ENCODE measurements at regions not wholly inside any gene's neighbourhood (a gene's known extent, or its start where the extent isn't known, plus 50 kb on each side); places are given as distances from the start of the nearest gene placed in this dataset.

DNA sequence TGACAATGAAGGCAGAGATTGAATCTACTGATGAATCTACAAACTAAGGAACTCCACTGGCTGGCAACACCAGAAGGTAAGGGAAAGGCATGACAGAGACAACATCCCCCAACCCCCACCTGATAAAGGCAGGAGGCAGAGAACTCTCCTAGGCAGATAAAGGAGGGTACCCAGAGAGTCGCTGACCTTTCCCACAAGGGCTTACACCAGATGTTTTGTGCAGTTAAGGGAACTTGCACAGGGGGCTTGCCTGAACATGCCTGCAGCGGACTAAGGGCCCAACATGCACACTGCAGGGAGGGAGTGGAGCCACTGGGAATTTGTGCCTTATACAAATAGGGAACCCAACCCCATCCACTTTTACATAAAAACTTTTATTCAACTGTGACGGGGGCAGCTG is 1996.9 kb upstream of the RAG2 start:
- no peak for DNase-seq (ENCODE audit: insufficient read length)

DNA sequence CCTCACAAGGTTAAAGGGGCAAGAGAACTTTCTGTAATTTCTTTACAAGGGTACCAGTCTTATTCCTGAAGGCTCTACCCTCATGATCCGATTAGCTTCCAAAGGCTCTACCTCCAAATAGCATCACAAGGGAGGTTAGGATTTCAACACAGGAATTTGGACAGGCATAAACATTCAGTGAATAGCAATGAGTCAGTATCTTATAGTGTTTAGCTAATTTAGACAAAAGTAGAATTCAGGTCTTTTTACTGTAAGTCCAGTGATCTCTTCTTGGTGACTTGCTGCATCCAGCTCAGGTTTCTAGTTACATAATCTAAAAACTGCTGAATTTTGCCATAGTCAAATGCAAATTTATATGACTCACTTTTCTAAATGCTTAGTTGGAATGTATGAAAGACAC is 1995.6 kb upstream of the RAG2 start:
- no peak for DNase-seq (ENCODE audit: insufficient read length)
- no peak for FAIRE-seq

More for the DNA sequence above, 1996.9 kb upstream of the RAG2 start:
- no peak for FAIRE-seq
- TF ChIP-seq POLR2AphosphoS5 (IDR thresholded peaks at IDR 0.05; ENCODE audit: low read depth, low read length), result no peak
- TF ChIP-seq POLR2A (IDR thresholded peaks at IDR 0.05; ENCODE audit: low read depth, low read length), result no peak
- TF ChIP-seq TAF1 (IDR thresholded peaks at IDR 0.05; ENCODE audit: borderline replicate concordance, low read depth, low read length), result no peak

DNA sequence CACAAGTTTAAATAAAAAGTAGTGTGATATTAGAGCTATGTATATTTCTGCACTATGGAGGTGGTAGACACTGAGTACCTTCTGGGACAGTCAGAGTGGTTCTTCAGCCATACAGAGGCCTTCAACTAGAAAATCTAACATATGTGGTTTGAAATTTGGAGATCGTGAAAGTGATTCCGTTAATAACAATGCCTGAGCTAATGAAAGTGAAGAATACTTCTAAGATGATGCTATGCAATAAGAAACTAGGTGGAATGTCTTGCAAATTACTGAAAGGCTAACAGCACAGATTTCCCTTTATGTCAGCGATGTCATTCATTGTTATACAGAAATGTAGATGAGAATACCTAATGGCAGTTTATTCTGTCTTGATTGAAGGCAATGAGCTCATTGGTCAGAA is 1984.7 kb upstream of the RAG2 start:
- DNase-seq (ENCODE audit: insufficient read length), result no peak
- TF ChIP-seq POLR2AphosphoS5 (IDR thresholded peaks at IDR 0.05; ENCODE audit: low read depth, low read length) (no peak), POLR2A (IDR thresholded peaks at IDR 0.05; ENCODE audit: low read depth, low read length) (no peak), TAF1 (IDR thresholded peaks at IDR 0.05; ENCODE audit: borderline replicate concordance, low read depth, low read length) (no peak)
- FAIRE-seq, result no peak

More for the DNA sequence above, 1995.6 kb upstream of the RAG2 start:
- TF ChIP-seq POLR2AphosphoS5 (IDR thresholded peaks at IDR 0.05; ENCODE audit: low read depth, low read length), result no peak
- no peak for TF ChIP-seq TAF1 (IDR thresholded peaks at IDR 0.05; ENCODE audit: borderline replicate concordance, low read depth, low read length)
- TF ChIP-seq POLR2A (IDR thresholded peaks at IDR 0.05; ENCODE audit: low read depth, low read length), result no peak

DNA sequence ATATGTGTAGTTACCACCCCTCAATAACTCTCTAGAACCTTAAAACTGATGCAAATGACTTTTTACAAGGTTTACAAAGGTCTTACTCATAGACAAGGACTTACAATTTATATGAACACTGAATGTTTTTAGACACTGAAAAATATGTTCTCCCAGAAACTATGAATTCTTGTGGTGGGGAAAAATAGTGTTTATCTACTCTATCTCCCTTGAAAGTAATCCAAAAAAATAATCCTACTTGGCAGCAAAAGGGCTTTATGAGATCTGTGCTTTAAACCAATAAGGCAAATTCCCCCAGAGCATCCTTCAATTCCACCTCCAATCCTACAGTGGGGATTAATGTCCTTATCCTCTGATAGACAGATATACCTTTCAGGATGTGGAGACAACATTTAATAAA is 1984.1 kb upstream of the RAG2 start:
- FAIRE-seq, result no peak
- DNase-seq (ENCODE audit: insufficient read length), result no peak
- TF ChIP-seq POLR2A (IDR thresholded peaks at IDR 0.05; ENCODE audit: low read depth, low read length) (no peak), POLR2AphosphoS5 (IDR thresholded peaks at IDR 0.05; ENCODE audit: low read depth, low read length) (no peak), TAF1 (IDR thresholded peaks at IDR 0.05; ENCODE audit: borderline replicate concordance, low read depth, low read length) (no peak)

DNA sequence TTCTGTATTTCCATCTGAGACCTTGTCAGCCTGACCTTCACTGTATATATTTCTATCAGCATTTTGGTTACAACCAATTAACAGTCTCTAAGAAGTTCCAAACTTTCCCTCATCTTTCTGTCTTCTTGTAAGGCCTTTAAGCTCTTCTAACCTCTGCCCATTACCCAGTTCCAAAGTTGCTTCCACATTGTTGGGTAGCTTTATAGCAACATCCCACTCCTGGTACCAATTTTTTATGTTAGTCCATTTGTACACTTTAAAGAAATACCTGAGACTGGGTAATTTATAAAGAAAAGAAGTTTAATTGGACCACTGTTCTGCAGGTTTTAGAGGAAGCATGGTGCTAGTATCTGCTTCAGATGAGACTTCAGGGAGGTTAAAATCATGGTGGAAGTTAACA is 1979.7 kb upstream of the RAG2 start:
- FAIRE-seq (no peak), DNase-seq (ENCODE audit: insufficient read length) (no peak)
- TF ChIP-seq POLR2A (IDR thresholded peaks at IDR 0.05; ENCODE audit: low read depth, low read length) (no peak), POLR2AphosphoS5 (IDR thresholded peaks at IDR 0.05; ENCODE audit: low read depth, low read length) (no peak), TAF1 (IDR thresholded peaks at IDR 0.05; ENCODE audit: borderline replicate concordance, low read depth, low read length) (no peak)

DNA sequence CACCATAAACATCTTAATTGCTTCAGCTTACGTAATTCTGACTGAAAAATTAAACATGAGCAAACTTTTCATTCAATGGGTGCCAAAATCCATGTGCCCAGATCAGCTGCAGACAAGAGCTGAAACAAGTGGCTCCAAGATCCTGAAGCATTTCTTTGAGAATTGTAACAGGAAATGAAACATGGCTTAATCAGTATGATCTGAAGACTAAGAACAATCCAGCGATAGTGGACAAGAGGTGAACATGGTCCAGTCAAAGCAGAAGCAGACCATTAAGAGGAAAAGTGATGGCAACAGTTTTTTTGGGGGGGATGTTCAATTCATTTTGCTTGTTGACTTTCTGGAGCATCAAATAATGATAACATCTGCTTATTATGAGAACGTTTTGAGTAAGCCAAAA is 1964.5 kb upstream of the RAG2 start:
- TF ChIP-seq POLR2AphosphoS5 (IDR thresholded peaks at IDR 0.05; ENCODE audit: low read depth, low read length), result no peak
- no peak for TF ChIP-seq POLR2A (IDR thresholded peaks at IDR 0.05; ENCODE audit: low read depth, low read length)
- no peak for TF ChIP-seq TAF1 (IDR thresholded peaks at IDR 0.05; ENCODE audit: borderline replicate concordance, low read depth, low read length)
- FAIRE-seq (no peak), DNase-seq (ENCODE audit: insufficient read length) (no peak)

DNA sequence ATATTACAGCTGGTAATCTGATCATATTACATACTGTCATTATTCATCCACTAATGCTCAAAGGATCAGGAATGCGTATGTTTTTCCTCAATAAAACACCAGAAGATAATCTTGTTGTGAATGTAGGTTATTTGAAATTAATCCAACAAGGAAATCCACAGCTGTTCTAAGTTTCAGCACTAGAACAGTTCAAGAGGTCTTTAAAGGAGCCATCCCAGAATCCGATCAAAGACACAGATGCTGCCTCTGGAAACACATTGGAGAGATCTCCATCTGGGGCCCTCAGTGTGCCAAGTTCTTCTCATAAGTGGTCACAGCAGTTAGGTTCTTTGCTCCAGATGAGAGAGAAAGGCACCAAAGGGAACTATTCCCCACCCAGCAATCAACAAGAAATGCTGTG is 1955.1 kb upstream of the RAG2 start:
- no peak for DNase-seq (ENCODE audit: insufficient read length)
- FAIRE-seq, result no peak

DNA sequence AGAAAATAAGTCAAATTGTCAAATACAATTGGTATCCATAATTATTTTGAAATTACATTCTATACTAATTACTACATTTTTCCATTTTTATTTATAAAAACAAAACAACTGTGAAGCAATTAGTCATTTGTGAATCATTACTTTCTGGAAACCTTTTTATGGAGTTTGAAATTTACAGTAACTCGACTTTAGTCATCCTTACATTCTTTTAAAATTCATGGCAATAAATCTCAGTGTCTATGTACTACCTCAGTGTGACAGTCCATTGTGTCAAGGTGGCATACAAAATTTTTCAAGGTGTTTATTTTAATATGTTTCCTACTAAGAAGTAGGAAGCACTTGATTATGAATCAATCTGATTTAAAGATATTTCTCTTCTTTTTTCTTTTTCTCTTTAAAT is 1949.4 kb upstream of the RAG2 start:
- FAIRE-seq (no peak), DNase-seq (ENCODE audit: insufficient read length) (no peak)
- TF ChIP-seq TAF1 (IDR thresholded peaks at IDR 0.05; ENCODE audit: borderline replicate concordance, low read depth, low read length), result no peak

More for the DNA sequence above, 1955.1 kb upstream of the RAG2 start:
- TF ChIP-seq POLR2AphosphoS5 (IDR thresholded peaks at IDR 0.05; ENCODE audit: low read depth, low read length) (no peak), TAF1 (IDR thresholded peaks at IDR 0.05; ENCODE audit: borderline replicate concordance, low read depth, low read length) (no peak), POLR2A (IDR thresholded peaks at IDR 0.05; ENCODE audit: low read depth, low read length) (no peak)

DNA sequence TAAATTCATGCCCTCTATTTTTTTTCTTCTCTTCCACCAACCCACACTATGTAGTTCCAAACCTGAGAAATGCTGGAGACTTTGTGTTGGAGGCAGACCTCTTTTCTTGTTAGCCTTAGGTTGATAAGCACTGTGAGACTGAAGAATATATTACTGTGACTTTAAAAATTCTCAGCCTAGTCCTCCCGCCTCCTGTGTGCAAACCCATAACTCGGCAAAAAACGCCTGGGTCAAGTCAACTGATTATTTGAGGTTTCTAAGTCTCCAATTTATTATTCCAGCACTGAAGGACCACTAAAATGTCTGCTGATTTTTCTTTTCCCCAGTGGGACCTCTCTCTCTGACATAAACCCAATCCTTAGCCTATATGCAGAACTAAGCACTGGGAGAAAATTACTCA is 1946.0 kb upstream of the RAG2 start:
- DNase-seq (ENCODE audit: insufficient read length) (no peak), FAIRE-seq (no peak)
- TF ChIP-seq POLR2AphosphoS5 (IDR thresholded peaks at IDR 0.05; ENCODE audit: low read depth, low read length) (no peak), TAF1 (IDR thresholded peaks at IDR 0.05; ENCODE audit: borderline replicate concordance, low read depth, low read length) (no peak), POLR2A (IDR thresholded peaks at IDR 0.05; ENCODE audit: low read depth, low read length) (no peak)

DNA sequence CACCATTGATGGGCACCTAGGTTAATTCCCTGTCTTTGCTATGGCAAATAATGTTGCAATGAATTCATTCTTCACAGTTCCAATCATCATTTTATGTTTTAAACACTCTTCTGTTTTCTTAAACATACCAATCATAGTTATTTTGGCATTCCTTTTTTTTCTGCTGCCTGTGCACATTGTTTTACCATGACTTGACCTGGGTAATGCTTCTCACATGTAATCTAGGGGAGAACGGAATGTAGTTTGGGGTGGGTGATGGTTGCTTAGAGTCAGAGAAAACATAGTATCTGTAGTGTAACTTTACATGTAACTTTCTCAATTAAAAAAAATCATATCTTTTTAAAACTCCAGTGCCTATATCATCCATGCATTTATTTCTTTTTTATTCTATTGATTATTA is 1945.3 kb upstream of the RAG2 start:
- no peak for DNase-seq (ENCODE audit: insufficient read length)
- no peak for TF ChIP-seq POLR2AphosphoS5 (IDR thresholded peaks at IDR 0.05; ENCODE audit: low read depth, low read length)
- no peak for TF ChIP-seq POLR2A (IDR thresholded peaks at IDR 0.05; ENCODE audit: low read depth, low read length)
- TF ChIP-seq TAF1 (IDR thresholded peaks at IDR 0.05; ENCODE audit: borderline replicate concordance, low read depth, low read length), result no peak
- no peak for FAIRE-seq

DNA sequence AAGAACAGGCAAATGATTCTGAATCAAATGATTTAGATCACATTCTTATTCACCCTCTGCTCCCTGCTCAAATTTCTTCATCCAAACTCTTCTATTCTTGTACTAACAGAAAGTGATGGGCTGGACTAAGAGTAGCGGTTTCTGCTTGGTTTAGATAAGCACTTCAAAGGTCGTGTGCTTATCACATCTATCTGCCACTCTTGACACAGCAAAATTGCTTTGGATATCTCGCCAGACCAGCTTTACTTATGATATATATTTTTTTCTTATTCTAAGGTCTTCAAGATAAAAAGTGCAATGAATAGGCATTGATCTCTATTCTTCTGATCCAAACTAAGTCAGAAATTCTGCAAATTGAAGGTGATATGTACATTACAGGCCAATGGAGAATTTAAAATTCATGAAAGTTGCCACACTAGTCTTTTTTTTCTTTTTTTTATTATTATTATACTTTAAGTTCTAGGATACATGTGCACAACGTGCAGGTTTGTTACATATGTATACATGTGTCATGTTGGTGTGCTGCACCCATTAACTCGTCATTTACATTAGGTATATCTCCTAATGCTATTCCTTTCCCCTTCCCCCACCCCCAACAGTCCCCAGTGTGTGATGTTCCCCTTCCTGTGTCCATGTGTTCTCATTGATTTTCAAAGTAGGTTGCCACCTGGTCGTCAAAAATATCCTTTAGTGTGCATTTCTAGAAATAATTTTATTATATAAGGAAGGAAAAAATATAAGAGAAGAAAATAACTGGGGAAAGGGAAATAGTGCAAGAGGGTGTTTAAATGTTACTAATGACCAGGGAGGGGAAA is 1941.0 kb upstream of the RAG2 start:
- FAIRE-seq (no peak), DNase-seq (ENCODE audit: insufficient read length) (no peak)
- TF ChIP-seq TAF1 (IDR thresholded peaks at IDR 0.05; ENCODE audit: borderline replicate concordance, low read depth, low read length), result no peak
- no peak for TF ChIP-seq POLR2AphosphoS5 (IDR thresholded peaks at IDR 0.05; ENCODE audit: low read depth, low read length)
- TF ChIP-seq POLR2A (IDR thresholded peaks at IDR 0.05; ENCODE audit: low read depth, low read length), result no peak

DNA sequence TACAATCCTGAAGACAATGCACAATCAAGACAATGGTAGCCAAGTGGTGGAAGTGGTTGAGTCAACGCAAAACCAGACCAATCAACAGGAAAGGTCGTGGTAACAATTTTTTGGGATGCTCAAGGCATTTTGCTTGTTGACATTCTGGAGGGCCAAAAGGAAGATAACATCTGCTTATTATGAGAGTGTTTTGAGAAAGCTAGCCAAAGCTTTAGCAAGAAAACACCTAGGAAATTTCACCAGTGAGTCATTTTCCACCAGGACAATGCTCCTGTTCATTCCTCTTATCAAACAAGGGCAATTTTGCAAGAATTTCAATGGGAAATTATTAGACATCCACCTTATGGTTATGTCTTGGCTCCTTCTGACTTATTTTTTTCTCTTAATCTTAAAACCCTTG is 1932.2 kb upstream of the RAG2 start:
- no peak for TF ChIP-seq TAF1 (IDR thresholded peaks at IDR 0.05; ENCODE audit: borderline replicate concordance, low read depth, low read length)
- TF ChIP-seq POLR2A (IDR thresholded peaks at IDR 0.05; ENCODE audit: low read depth, low read length), result no peak
- TF ChIP-seq POLR2AphosphoS5 (IDR thresholded peaks at IDR 0.05; ENCODE audit: low read depth, low read length), result no peak
- DNase-seq (ENCODE audit: insufficient read length) (no peak), FAIRE-seq (no peak)
